ENCODE measurements at regions not wholly inside any gene's neighbourhood (a gene's known extent, or its start where the extent isn't known, plus 50 kb on each side); places are given as distances from the start of the nearest gene placed in this dataset.

DNA sequence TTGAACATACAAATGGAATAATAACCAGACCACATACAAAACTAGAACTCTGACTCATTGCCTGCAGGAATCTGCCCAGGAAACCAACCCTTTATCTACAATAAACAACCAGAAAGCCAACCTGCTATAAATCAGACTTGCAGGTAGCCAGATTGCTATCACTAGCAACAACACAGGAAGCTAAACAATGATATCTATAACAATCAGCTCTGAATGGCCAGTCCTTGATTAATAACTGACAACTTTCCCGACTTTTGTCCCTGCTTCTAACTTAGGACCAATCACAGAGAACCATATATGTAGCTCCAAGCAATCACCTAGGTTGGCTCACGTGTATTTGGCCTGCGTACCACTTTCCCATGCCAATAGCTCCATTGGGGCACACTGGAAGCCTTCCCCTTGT lies 470.8 kb downstream of the RIT2 start:
- TF ChIP-seq, protein P1, sequence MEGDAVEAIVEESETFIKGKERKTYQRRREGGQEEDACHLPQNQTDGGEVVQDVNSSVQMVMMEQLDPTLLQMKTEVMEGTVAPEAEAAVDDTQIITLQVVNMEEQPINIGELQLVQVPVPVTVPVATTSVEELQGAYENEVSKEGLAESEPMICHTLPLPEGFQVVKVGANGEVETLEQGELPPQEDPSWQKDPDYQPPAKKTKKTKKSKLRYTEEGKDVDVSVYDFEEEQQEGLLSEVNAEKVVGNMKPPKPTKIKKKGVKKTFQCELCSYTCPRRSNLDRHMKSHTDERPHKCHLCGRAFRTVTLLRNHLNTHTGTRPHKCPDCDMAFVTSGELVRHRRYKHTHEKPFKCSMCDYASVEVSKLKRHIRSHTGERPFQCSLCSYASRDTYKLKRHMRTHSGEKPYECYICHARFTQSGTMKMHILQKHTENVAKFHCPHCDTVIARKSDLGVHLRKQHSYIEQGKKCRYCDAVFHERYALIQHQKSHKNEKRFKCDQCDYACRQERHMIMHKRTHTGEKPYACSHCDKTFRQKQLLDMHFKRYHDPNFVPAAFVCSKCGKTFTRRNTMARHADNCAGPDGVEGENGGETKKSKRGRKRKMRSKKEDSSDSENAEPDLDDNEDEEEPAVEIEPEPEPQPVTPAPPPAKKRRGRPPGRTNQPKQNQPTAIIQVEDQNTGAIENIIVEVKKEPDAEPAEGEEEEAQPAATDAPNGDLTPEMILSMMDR (IDR thresholded peaks at IDR 0.05), result no peak

DNA sequence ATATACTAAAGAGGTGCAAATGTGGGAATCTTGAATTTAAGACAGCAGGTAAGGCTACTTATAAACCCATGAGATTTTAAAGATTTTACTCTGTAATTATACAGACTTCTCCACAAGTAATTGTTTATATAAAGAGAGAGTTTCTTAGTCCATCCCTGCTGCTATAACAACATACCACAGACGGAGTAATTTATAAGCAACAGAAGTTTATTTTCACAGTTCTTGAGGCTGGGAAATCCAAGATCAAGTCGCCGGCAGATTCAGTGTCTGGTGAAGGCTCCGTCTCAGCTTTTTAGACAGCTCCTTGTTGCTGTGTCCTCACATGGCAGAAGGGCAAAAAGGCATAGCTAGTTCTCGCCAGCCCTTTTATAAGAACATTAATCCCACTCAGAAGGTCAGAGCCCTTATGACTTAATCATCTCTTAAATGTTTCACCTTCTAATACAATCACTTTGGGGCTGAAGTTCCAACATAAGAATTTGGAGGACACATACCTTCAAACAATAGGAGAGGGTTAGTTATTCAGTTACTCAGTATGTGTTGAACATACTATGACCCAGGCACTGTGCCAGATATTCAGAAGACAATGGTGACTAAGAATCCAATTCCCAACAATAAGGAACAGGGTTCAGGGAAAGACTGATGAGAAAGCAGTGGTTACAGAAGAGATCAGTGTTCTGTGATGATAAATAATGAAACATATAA lies 466.0 kb downstream of the RIT2 start:
- TF ChIP-seq, protein P1 (IDR thresholded peaks at IDR 0.05), result no peak

DNA sequence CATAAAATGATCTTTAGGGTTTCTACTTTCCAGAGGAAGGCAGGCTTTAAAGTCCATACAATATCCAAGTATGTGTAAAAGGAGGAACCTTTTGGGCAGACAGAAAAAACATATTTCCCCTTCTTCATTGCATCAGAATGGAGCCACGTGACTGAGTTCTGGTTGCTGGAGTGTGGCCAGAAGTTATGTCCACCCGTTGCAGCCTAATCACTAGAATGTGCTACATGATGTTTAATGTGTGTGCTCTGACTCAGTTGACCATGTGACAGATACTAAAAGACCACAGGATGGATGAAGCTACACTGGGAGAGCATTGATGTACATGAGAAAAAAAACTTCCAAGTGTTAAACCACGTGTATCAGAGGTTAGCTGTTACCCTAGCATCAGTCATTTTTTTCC lies 460.9 kb downstream of the RIT2 start:
- TF ChIP-seq, protein P1 (IDR thresholded peaks at IDR 0.05), result no peak

DNA sequence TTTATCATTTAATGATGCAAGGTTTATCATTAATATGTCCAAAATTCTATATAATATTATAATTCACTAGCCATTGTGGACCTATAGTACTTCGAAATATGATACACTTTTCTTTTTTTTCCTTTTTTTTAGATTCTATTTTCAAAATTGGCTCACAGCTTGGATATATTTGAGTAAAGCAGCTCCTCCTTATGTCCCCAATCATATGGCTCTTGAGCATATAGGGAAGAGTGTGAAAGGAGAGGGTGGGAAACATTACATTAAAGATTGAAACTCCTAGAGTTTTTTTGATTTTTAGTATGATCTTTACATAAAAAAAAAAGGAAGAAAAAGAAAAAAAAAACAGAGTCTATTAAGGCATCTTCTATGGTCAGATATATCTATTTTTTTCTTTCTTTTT lies 457.9 kb downstream of the RIT2 start:
- TF ChIP-seq, protein P1 (IDR thresholded peaks at IDR 0.05), result no peak

DNA sequence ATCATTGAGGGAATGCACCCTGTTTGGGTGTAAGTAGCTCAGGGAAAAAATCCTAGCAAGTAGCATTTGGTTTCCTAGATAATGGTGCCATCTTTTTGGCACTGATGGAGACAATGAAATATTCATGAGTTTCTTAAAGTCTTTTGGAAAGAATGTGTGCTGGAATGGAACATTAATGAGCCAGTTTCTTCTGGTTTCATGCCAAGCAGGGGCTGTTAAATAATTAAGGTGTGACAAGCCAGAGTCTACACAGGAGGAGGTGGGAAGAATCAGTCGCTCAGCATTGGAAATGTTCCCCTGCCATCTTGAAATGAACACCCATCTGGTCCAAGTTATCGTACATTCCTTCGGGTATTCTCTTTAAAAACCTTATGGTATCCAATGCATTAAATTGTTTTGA lies 457.3 kb downstream of the RIT2 start:
- TF ChIP-seq, protein P1 (IDR thresholded peaks at IDR 0.05), result no peak

DNA sequence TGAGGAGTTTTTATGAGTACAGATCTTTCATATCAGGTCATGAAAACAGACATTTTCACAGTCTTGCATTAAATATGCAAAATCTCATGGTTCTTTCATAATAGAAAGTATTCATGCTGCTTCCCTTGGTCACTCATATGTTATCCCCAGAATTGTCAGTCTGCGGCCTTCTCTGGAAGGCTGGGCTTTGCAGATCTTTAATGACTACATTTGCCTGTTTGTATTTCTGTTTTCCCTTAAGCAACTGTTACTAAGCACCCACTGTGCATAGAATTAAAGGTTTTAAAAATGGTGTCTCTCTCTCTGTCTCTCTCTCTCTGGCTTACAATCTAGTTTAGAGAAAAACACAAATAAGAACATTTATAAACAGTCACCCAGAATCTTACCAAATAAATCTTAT lies 456.3 kb downstream of the RIT2 start:
- TF ChIP-seq, protein P1 (IDR thresholded peaks at IDR 0.05), result no peak

DNA sequence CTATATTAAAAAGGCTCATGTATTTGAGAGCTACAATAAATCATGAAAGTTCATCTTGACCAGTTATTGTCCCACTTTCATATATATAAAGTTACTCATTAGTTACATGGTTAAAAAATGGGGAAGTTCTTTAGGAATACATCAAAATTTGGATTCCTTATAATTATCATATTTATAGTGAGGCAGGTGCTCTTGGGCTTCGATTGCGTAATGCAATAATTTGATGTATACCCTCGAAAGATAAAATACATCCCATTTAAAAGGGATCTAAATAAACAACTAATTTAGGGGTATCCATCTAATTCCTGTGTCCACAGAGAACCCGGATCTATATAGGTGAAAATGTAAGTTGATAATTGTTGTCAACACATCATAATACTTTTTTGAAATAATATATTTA lies 444.6 kb downstream of the RIT2 start:
- TF ChIP-seq, protein P1 (IDR thresholded peaks at IDR 0.05), result no peak

DNA sequence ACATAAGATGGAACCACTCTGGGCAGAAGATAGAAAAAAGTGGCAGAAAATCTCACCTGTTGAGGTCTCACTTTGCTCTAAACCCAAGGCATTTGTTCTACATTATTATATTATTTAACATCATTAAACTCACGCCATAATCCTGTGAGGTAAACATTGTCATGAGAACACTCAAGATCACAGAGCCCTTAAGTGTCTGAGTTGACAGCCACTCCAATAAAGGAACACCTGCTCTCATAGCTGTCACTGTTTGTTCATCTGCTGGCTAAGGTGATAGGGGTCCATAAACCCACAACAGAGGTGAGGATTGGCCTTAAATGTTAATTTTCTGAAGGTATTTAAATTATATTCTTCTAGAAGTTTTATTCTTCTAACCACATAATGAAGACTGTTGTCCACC lies 439.7 kb downstream of the RIT2 start:
- TF ChIP-seq, protein P1 (IDR thresholded peaks at IDR 0.05), result no peak

Measured in LNCAP (cell line).